ENCODE measurements at regions not wholly inside any gene's neighbourhood (a gene's known extent, or its start where the extent isn't known, plus 50 kb on each side); places are given as distances from the start of the nearest gene placed in this dataset.
A peak's percentile ranks its signal among the peaks of the same experiment; 100 is the strongest.

DNA sequence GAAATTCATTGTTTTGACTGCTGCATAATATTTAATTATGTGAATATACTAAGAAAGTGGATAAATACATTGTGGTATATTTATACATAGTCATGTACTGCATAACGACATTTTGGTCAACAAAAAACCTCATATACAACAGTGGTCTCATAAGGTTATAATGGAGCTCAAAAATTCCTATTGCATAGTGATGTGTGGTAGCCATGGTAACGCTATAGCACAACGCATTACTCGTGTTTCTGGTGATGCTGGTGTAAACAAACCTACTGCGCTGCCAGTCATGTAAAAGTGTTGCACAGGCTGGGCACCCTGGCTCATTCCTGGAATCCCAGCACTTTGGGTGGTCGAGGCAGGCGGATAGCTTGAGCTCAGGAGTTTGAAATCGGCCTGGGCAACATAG lies 52.6 kb upstream of the NHLH2 start:
- DNase-seq: no peak

DNA sequence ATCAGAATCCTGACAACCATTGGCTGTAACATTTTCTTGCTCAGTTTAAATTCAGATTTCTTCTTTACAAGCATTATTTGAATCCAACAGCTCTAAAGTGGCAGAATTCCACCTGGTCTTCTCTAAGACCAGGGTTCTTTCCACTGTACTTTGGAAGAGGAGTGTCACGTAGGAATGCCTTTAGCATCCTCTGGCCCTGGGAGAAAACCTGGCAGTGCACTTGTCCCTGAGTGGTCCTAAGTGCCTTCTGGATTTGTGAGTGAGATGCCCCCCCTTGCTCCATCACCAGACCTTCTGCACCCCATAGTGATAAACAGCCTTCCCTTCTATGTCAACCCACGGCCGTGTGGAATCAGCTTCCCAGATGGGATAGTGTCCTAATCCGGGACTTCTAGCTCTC lies 57.1 kb upstream of the NHLH2 start:
- DNase-seq: no peak

DNA sequence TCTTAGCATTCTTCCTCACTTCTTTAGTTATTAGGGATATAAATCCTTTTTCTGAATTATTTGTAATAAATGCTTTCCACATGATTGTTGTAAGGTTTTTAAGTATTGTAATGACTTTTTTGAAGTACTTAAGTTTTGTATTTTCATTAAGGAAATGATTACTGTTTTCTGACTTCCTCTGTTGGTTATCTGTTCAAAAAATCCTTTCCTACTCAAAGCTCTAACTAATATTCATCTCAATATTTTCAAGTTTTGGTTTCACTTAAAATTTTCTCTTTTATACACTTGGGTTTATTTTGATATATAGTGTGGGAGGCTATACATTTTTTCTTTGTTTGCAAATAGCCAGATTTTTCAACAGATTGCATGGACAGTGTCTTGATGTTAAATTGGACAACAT lies 59.9 kb upstream of the NHLH2 start:
- DNase-seq: no peak

DNA sequence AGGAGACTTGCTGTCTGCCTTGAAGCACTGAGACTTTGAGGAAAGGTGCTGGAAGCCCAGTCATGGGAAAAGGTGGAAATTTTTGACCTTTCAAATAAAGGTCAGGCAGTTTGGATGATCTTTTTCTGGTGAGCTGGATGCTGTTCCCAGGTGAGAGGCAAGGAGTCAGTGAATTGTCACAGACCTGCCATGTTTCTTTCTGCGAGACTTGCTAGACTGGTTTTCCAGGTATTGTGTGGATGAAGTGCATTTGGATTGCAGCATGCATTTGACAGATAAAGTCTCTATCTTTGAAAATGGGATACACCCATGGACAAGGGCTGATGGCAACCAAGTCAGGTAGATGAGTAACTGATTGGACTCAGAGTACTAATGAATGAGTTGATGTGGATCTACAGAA lies 65.7 kb upstream of the NHLH2 start:
- no peak for DNase-seq

DNA sequence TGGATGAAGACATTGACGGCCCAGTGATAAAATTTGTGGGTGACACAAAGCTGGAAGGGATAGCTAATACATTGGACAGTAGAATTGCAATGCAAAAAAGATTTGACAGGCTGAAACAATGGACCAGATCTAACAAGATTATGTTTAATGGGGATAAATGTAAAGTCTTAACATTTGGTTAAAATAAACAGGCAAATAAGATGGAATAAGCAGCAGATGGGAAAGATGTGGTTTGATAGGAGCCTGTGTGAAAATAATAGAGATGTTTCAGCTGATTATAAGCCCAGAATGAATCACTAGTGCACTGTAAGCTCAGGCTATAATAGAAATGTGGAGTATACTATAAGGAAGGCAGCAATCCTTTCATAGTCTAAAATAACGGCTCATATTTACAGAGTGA lies 66.2 kb upstream of the NHLH2 start:
- no peak for DNase-seq

DNA sequence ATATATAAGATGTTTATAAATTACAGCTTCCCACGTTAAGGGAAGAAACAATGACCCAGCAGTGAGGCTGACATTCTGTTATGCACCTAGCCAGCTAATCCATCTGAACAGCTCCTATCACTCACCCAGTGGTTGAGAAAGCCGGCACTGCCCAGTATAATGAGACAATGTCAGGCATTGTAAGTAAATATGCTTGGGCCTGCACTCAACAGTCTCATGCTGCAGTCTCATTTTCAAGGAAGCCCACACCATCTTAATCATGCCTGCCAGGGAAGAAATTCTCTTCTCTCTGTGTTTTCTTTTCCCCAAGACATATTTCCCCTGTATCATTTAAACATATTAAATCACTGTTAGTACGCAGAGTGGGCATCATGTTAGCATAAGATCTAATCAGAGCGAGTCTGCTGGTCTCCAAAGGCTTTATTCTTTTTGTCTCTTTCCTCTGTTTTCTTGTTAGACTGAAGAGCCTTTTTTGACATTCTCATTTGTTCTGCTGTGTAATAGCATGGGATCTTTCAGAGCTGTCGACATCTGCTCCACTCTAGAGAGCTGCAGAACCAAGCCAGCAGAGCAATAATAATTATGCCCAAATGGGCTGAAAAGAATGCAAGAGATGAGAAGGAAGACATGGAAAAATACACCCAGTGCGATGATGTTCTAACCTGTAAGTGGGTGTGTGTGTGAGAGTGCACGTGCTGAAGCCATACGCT lies 67.6 kb upstream of the SLC22A15 start:
- DNase-seq: no peak

DNA sequence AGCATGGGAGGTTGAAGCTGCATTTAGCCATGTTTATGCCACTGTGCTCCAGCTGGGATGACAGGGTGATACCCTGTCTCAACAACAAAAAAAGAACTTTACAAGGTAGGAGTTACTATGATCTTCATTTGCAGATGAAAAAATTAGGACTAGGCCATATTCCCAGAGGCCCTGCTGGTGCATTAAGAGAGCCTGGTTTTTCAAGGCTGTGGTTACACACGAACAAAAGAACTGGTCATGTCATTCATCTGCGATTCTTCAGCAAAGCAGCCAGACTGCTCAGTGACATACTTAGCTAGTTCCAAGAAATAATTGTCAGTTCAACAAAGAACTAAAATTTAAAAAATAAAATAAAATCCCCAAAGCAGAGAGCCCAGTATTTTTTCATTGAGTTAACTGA lies 66.1 kb upstream of the SLC22A15 start:
- no peak for DNase-seq

DNA sequence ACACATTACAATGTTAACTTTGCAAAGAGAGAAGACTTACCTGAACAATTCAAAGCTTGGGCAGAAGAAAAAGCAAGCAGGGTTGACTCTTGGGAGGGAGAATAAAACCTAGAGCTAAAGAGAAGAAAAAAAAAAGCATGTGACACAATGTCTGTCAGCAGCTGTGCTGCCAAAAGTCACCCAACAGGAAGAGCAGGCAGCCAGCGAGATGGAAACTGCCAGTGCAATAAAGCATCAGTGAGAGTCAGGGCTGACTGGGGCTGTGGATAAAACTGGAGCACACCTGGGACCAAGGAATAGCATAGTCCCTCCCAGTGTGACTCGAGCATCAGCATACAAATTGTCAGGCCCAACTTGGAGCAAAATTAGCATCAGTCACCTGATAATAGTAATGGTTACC lies 65.0 kb upstream of the SLC22A15 start:
- DNase-seq: no peak

DNA sequence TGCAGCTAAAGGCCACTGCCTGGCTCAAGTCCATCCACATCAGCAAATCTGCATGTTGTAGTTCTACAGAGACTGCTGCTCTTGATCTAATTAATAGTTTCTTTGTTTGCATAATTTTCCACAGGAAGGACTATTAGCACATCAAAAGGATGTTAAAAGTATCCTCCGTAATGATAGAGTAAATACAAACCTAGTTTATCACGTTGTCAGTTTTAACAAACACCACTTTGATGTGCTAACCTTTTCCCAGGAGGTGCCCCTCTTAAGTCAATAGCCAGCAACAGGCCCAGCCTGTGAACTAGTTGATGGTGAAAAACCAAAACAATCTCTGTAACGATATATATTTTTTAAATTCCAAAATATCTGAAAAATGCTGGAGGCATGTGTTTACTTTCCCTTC lies 64.2 kb upstream of the SLC22A15 start:
- DNase-seq: no peak

DNA sequence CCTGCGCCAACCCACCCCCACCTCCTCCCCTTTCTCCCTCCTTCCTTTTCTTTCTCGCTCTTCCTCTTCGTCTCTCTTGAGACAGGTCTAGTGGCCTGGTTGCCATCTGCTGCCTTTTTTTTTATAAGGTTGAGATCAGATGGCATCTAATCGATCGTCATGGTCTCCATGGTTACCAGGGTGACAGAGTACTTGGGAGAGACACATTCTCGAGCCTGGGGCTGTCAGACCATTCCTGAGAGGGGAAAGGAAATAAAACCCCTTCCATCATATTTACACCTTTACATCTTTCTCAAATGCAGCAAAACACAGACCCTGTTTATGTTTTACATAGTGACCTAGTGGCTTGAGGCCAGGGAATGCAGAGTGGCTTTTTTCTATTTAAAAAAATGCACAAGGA lies 53.5 kb upstream of the SLC22A15 start:
- peak; percentile 86 to 93 for DNase-seq

DNA sequence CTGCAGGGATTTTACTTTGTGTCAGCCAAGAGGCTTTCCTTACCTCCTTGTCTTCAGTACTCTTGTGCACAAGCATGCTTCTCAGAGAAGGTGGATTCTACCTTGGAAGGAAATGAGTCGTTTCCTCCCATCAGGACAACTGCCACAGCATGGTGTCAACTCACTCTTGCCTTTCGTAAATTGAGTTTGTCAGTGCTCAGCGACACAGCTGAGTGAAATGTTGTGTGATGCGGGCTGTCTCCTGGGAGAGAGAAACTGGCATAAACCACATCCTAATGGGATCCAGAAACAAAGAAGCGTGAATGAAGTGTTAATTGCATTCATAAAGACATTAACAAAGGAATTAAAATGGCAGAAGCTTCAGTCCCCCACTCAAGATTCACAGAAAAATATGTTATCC lies 51.5 kb upstream of the SLC22A15 start:
- DNase-seq: no peak

DNA sequence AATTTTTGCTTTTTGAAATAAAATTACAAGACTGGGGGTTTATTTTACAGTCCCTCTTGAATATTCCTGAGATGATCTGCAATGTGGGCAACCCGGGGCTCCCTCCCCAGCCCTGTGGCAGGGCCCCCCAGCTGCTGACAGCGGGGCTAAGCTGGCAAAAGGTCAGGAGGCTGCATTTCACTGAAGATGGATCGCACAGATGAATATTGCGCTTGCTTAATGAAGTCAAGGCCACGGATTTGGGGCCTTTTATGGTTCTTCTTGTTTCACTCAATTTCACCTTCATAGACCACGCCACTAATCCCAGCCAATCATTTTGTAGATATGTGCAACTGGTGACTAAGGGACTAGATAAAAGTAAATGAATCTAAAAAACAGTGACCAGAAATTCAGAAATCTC lies 50.8 kb upstream of the SLC22A15 start:
- no peak for DNase-seq
